NCI-H446 (cell line): ENCODE measurements at regions not wholly inside any gene's neighbourhood (a gene's known extent, or its start where the extent isn't known, plus 50 kb on each side); places are given as distances from the start of the nearest gene placed in this dataset.
"Not testable (repeated sequence)": the region's sequence is repeated elsewhere in the genome, so short reads cannot be mapped to it uniquely, and the experiment has no call there.

ENCODE experiments used
- DNase-seq, 2 experiments: peaks; one replicate each; lab custom pipeline; 2025; lab: John Stamatoyannopoulos, UW

GRCh38 chr12:24363177-24363754 is 413.8 kb upstream of the SOX5 start:
- DNase-seq = peak in 1 of 2 experiments; percentile 53

GRCh38 chr12:24361877-24362580 is 412.6 kb upstream of the SOX5 start:
- no peak for DNase-seq

GRCh38 chr12:24360907-24361306 is 411.4 kb upstream of the SOX5 start:
- DNase-seq = no peak

- DNase-seq = no peak
Measured at GRCh38 chr12:24360461-24360860, 411.0 kb upstream of the SOX5 start.

GRCh38 chr12:24360057-24360456 is 410.6 kb upstream of the SOX5 start:
- no peak for DNase-seq

GRCh38 chr12:24359418-24359817 is 409.9 kb upstream of the SOX5 start:
- DNase-seq = no peak

- no peak for DNase-seq
Measured at GRCh38 chr12:24356240-24356804, 406.9 kb upstream of the SOX5 start.

- no peak for DNase-seq
Measured at GRCh38 chr12:24352363-24352762, 402.9 kb upstream of the SOX5 start.

- no peak for DNase-seq
Measured at GRCh38 chr12:24349051-24349799, 399.8 kb upstream of the SOX5 start.

- not testable (repeated sequence) for DNase-seq
Measured at GRCh38 chr12:24348180-24348579, 398.7 kb upstream of the SOX5 start.

GRCh38 chr12:24328261-24328660 is 378.8 kb upstream of the SOX5 start:
- peak; percentile 57 to 87 for DNase-seq

GRCh38 chr12:24325331-24325730 is 375.9 kb upstream of the SOX5 start:
- DNase-seq = no peak

- no peak for DNase-seq
Measured at GRCh38 chr12:24307716-24308335, 358.4 kb upstream of the SOX5 start.

- no peak for DNase-seq
Measured at GRCh38 chr12:24307153-24307552, 357.7 kb upstream of the SOX5 start.

GRCh38 chr12:24306001-24306400 is 356.5 kb upstream of the SOX5 start:
- no peak for DNase-seq

- no peak for DNase-seq
Measured at GRCh38 chr12:24304285-24304684, 354.8 kb upstream of the SOX5 start.

- DNase-seq = no peak
Measured at GRCh38 chr12:24302708-24303107, 353.2 kb upstream of the SOX5 start.

- DNase-seq = no peak
Measured at GRCh38 chr12:24297516-24297915, 348.0 kb upstream of the SOX5 start.

GRCh38 chr12:24293549-24293948 is 344.1 kb upstream of the SOX5 start:
- DNase-seq = no peak

GRCh38 chr12:24287963-24288362 is 338.5 kb upstream of the SOX5 start:
- no peak for DNase-seq

- DNase-seq = no peak
Measured at GRCh38 chr12:24285448-24285847, 336.0 kb upstream of the SOX5 start.

- DNase-seq = no peak
Measured at GRCh38 chr12:24281341-24281740, 331.9 kb upstream of the SOX5 start.
